ENCODE measurements at regions not wholly inside any gene's neighbourhood (a gene's known extent, or its start where the extent isn't known, plus 50 kb on each side); places are given as distances from the start of the nearest gene placed in this dataset.
"Not testable (repeated sequence)": the region's sequence is repeated elsewhere in the genome, so short reads cannot be mapped to it uniquely, and the experiment has no call there.

DNA sequence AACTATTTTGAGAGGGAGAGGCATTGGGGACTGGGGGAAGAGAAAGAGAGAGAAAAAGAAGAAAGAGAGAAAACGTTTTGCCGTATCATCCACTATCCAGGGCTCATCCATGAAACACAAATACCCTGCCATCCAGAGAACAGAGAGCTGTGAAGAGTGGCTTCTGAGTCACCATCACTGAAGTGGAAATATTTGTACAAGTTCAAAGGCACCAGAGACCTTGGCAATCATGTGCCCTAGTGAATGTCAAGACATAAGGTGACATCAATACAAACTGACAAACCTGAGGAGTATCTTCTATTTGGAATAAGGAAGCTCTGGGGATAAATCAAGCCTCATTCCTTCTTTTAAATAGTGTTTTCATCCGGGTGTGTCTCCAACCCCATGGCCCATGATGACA is 197.2 kb upstream of the PROX1 start:
- Histone ChIP-seq H3K79me2 (no peaks in the 10 kb centered on the region), H3K4me2 (ENCODE audit: low read length) (no peak overlapping the region), H3K9me3 (ENCODE audit: control insufficient read depth, low read length) (no peaks in the 10 kb centered on the region), H3K4me1 (no peaks in the 10 kb centered on the region), H3K4me3 (ENCODE audit: low read depth, low read length) (no peak overlapping the region), H3K27ac (no peak overlapping the region), H3K36me3 (ENCODE audit: control insufficient read depth, insufficient read depth, low read length) (no peaks in the 10 kb centered on the region), H2AFZ (no peak overlapping the region), H3K27me3 (ENCODE audit: control insufficient read depth, insufficient read depth, low read length) (no peaks in the 10 kb centered on the region), H3K9ac (no peak overlapping the region)
- TF ChIP-seq, protein P1, sequence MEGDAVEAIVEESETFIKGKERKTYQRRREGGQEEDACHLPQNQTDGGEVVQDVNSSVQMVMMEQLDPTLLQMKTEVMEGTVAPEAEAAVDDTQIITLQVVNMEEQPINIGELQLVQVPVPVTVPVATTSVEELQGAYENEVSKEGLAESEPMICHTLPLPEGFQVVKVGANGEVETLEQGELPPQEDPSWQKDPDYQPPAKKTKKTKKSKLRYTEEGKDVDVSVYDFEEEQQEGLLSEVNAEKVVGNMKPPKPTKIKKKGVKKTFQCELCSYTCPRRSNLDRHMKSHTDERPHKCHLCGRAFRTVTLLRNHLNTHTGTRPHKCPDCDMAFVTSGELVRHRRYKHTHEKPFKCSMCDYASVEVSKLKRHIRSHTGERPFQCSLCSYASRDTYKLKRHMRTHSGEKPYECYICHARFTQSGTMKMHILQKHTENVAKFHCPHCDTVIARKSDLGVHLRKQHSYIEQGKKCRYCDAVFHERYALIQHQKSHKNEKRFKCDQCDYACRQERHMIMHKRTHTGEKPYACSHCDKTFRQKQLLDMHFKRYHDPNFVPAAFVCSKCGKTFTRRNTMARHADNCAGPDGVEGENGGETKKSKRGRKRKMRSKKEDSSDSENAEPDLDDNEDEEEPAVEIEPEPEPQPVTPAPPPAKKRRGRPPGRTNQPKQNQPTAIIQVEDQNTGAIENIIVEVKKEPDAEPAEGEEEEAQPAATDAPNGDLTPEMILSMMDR (IDR thresholded peaks at IDR 0.05): no peak

DNA sequence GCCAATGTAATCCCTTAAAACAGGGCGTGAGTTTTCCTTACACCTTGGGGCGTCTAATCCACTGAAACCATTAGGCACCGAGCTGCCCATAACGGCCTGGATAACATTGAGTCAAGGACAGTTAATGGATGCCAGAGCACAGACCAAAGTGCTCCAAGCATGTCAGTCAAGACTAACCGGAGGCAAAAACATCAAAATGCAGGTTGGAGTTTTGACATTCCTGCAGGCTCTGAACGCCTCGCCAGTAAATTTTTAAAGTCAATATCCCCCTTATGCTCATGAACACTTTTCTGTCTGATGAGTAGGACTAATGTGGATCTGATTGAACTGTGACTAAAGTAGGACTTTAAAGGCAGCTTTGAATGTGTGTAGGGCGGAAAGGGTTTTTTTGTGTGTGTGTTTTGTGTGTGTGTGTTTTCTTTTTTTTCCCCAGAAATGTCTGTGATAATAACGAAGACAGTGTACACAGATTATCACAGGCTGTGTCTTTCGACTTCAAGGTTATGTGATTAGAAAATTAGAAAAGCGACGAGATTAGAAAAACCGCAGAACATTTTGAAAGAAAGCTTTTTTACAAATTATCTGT is 194.2 kb upstream of the PROX1 start:
- Histone ChIP-seq H3K4me2 (ENCODE audit: low read length) (no peak overlapping the region), H2AFZ (no peak overlapping the region), H3K9me3 (ENCODE audit: control insufficient read depth, low read length) (no peaks in the 10 kb centered on the region), H3K4me1 (no peaks in the 10 kb centered on the region), H3K36me3 (ENCODE audit: control insufficient read depth, insufficient read depth, low read length) (no peaks in the 10 kb centered on the region), H3K9ac (no peak overlapping the region), H3K27me3 (ENCODE audit: control insufficient read depth, insufficient read depth, low read length) (no peaks in the 10 kb centered on the region), H3K27ac (no peak overlapping the region), H3K79me2 (no peaks in the 10 kb centered on the region), H3K4me3 (ENCODE audit: low read depth, low read length) (no peak overlapping the region)
- TF ChIP-seq, protein P1 (IDR thresholded peaks at IDR 0.05): no peak

DNA sequence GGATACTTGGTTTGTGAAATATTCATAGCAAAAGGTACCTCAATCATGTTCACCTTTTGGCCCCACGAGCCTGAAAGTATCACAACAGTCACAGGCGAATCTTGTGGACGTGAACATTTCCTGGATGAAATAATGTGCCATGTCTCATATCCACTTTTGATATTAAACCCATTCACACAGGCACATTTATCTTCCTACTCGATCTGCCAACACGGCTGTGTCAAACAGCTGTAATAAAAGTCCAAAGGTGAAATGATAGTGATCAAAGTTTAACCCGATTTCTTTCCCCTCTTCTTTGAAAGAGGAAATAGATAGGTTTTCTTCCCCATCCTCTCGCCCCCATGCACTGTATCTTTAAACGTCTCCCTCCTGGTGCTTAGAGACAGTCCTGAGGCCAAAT is 191.2 kb upstream of the PROX1 start:
- Histone ChIP-seq H2AFZ (no peak overlapping the region), H3K4me2 (ENCODE audit: low read length) (no peak overlapping the region), H3K9ac (no peak overlapping the region), H3K9me3 (ENCODE audit: control insufficient read depth, low read length) (no peaks in the 10 kb centered on the region), H3K79me2 (no peaks in the 10 kb centered on the region), H3K27ac (no peak overlapping the region), H3K27me3 (ENCODE audit: control insufficient read depth, insufficient read depth, low read length) (no peaks in the 10 kb centered on the region), H3K4me1 (no peaks in the 10 kb centered on the region), H3K36me3 (ENCODE audit: control insufficient read depth, insufficient read depth, low read length) (no peaks in the 10 kb centered on the region), H3K4me3 (ENCODE audit: low read depth, low read length) (no peak overlapping the region)
- TF ChIP-seq, protein P1 (IDR thresholded peaks at IDR 0.05): no peak

DNA sequence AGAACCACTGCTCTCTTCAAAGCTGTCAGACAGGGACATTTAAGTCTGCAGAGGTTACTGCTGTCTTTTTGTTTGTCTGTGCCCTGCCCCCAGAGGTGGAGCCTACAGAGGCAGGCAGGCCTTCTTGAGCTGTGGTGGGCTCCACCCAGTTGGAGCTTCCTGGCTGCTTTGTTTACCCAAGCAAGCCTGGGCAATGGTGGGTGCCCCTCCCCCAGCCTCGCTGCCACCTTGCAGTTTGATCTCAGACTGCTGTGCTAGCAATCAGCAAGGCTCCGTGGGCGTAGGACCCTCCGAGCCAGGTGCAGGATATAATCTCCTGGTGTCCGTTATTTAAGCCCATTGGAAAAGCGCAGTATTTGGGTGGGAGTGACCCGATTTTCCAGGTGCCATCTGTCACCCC is 179.5 kb upstream of the PROX1 start:
- H3K4me1 ChIP-seq; H3K4me3 ChIP-seq (ENCODE audit: low read depth, low read length); H3K4me2 ChIP-seq (ENCODE audit: low read length); H3K9ac ChIP-seq; H3K36me3 ChIP-seq (ENCODE audit: control insufficient read depth, insufficient read depth, low read length); H3K79me2 ChIP-seq; H3K9me3 ChIP-seq (ENCODE audit: control insufficient read depth, low read length); H3K27me3 ChIP-seq (ENCODE audit: control insufficient read depth, insufficient read depth, low read length); H3K27ac ChIP-seq; H2AFZ ChIP-seq: not testable (repeated sequence)

DNA sequence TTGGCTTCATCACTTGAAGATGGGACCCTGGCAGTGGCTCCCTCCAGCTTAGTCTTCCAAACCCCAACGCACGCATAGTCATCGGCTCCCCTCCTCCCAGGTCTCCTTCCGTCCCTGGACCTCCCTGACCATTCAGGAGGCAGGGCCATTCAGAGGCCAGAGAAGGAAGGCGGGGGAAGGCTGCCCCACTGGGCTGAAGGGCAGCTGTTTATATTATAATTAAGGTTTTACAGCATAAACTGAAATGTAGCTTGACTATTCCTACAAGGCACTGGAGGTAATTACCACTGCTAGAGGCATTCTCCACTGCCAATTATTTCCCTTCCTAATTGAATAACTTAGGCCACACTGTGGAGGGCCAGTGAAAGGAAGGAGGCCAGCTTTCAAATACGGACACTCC is 170.6 kb upstream of the PROX1 start:
- H3K27me3 ChIP-seq (ENCODE audit: control insufficient read depth, insufficient read depth, low read length): no peaks in the 10 kb centered on the region
- no peaks in the 10 kb centered on the region for H3K9me3 ChIP-seq (ENCODE audit: control insufficient read depth, low read length)
- H3K4me2 ChIP-seq (ENCODE audit: low read length): no peak overlapping the region
- H3K36me3 ChIP-seq (ENCODE audit: control insufficient read depth, insufficient read depth, low read length): peaks cover 2% of the 10 kb centered on the region
- no peaks in the 10 kb centered on the region for H3K79me2 ChIP-seq
- H3K9ac ChIP-seq: no peak overlapping the region
- H3K4me1 ChIP-seq: no peaks in the 10 kb centered on the region
- H2AFZ ChIP-seq: no peak overlapping the region
- TF ChIP-seq, protein P1 (IDR thresholded peaks at IDR 0.05): no peak
- H3K27ac ChIP-seq: no peak overlapping the region
- no peak overlapping the region for H3K4me3 ChIP-seq (ENCODE audit: low read depth, low read length)
